PFSK-1 (cell line): ENCODE measurements at regions not wholly inside any gene's neighbourhood (a gene's known extent, or its start where the extent isn't known, plus 50 kb on each side); places are given as distances from the start of the nearest gene placed in this dataset.

Experiments used
- FOXP2 ChIP-seq: optimal IDR thresholded peaks from 2 replicates; pipeline ENCODE3; 2011; ENCODE audit warnings: borderline replicate concordance, control low read depth, inconsistent platforms; ENCODE audit not compliant: insufficient read depth; ENCODE audit errors: extremely low read length, extremely low read depth
- POLR2AphosphoS5 ChIP-seq: IDR thresholded peaks from 2 replicates; pipeline ENCODE4 v1.6.1; 2012; ENCODE audit warnings: low read depth, mild to moderate bottlenecking, control low read depth, low read length, moderate library complexity
- REST ChIP-seq, 2 experiments: IDR thresholded peaks; 2 replicates each; pipeline versions ENCODE4 v1.6.1 to v1.8.0; 2011 to 2012; ENCODE audit warnings: low read depth in 2 of 2, low read length in 2 of 2, control low read depth in 1 of 2, inconsistent platforms in 1 of 2, mild to moderate bottlenecking in 1 of 2, moderate library complexity in 1 of 2; ENCODE audit not compliant: insufficient read depth in 1 of 2
- SIN3A ChIP-seq: IDR thresholded peaks from 2 replicates; pipeline ENCODE4 v1.6.1; 2012; ENCODE audit warnings: mild to moderate bottlenecking, low read length, moderate library complexity, borderline replicate concordance; ENCODE audit not compliant: insufficient read depth
- TAF1 ChIP-seq: IDR thresholded peaks from 2 replicates; pipeline ENCODE4 v1.6.1; 2012; ENCODE audit warnings: low read length, control low read depth, borderline replicate concordance; ENCODE audit not compliant: insufficient read depth

DNA sequence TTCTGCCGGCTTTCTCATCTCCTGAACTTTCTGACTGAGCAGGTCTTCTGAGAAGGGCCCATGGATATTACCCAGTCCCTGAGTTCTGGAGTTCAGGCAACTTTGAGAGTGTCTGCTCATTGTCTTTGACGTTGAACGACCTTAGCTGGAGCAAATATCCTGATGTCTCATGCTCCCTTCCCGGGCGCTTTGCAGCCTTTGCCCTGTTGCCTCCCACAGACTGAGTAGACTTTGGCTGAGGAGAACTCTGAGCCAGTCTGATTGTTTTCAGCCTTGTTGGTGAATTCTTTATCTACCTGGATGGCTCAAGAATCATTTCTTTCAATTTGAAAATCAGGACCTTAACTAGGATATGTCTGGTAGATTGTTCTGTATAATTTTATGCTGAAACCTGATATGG is 353.7 kb downstream of the GLRX3 start:
- no peak for TF ChIP-seq REST (IDR thresholded peaks at IDR 0.05; ENCODE audit: insufficient read depth in 1 of 2, low read depth in 2 of 2, low read length in 2 of 2)
- TF ChIP-seq SIN3A: no peak
- TF ChIP-seq POLR2AphosphoS5: no peak
- TF ChIP-seq TAF1: no peak
- no peak for TF ChIP-seq FOXP2
